ENCODE measurements at regions not wholly inside any gene's neighbourhood (a gene's known extent, or its start where the extent isn't known, plus 50 kb on each side); places are given as distances from the start of the nearest gene placed in this dataset.

DNA sequence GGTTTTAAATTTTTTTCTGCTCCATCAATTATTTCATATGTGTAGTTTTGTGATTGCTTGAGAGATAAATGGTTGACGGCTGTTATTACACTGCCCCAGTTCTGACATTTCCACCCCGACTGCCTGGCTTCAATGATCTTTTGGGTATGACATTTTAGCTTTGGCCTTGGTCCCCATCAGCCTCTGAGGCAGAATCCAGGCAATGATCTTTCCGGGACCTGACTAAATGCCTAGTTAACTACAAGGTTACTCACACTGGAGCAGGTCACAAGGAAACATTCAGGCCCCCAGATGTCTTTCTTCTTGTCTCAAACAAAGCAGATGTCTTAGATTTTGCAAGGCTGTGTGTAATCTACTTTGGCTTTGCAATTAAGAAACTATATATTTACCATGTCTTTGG lies 61.1 kb upstream of the TMCO5A start:
- no peak for TF ChIP-seq CTCF (IDR thresholded peaks at IDR 0.05)
- TF ChIP-seq EP300 (IDR thresholded peaks at IDR 0.05): no peak
- TF ChIP-seq POLR2A (IDR thresholded peaks at IDR 0.05): no peak
- peak in 1 of 4 donors; percentile 14 for TF ChIP-seq POLR2AphosphoS5 (IDR thresholded peaks at IDR 0.05)
